ENCODE measurements at regions not wholly inside any gene's neighbourhood (a gene's known extent, or its start where the extent isn't known, plus 50 kb on each side); places are given as distances from the start of the nearest gene placed in this dataset.

GRCh38 chr16:59973966-59974365 lies 1239.8 kb upstream of the GOT2 start (continued):
- TF ChIP-seq CBX8 (IDR thresholded peaks at IDR 0.05) (no peak), CTCF (IDR thresholded peaks at IDR 0.05) (no peak), ATOH8 (CRISPR knock-in tag; IDR thresholded peaks at IDR 0.05; ENCODE audit: low read depth) (no peak)

- Histone ChIP-seq H3K4me2 (peak overlapping the region; percentile 30), H3K27ac (0 out of 6 replicates have a peak overlapping the region, but pooled peaks of 1 of the 2 experiments have one; percentile 14), H3K9me3 (peaks cover 6% of the 10 kb centered on the region; the same call in 1 of the 3 replicates), H3K4me1 (peaks cover 14% of the 10 kb centered on the region), H3K4me3 (no peak overlapping the region)
- ATAC-seq (no peak), FAIRE-seq (no peak), DNase-seq (ENCODE audit: low read depth in 1 of 2, low spot score in 1 of 2) (peak in 1 of 2 experiments; percentile 1)
- CTCF ChIA-PET: no interaction called here
- TF ChIP-seq NR3C1 (IDR thresholded peaks at IDR 0.05): no peak
- no peak for TF ChIP-seq JUNB (IDR thresholded peaks at IDR 0.05)
- no peak for TF ChIP-seq HOXB5 (CRISPR knock-in tag; IDR thresholded peaks at IDR 0.05)
- TF ChIP-seq GATA3 (IDR thresholded peaks at IDR 0.05; ENCODE audit: borderline replicate concordance): no peak
- no peak for TF ChIP-seq SREBF2 (IDR thresholded peaks at IDR 0.05)
- no peak for TF ChIP-seq E2F6 (IDR thresholded peaks at IDR 0.05; ENCODE audit: borderline replicate concordance, low read depth)
- no peak for TF ChIP-seq EP300 (IDR thresholded peaks at IDR 0.05)
- no peak for TF ChIP-seq HOXA7 (CRISPR knock-in tag; IDR thresholded peaks at IDR 0.05)
- TF ChIP-seq EHMT2 (IDR thresholded peaks at IDR 0.05; ENCODE audit: low read depth): no peak
- TF ChIP-seq POLR2AphosphoS2 (conservative IDR thresholded peaks at IDR 0.05; ENCODE audit: low read length): no peak
- no peak for TF ChIP-seq REST (IDR thresholded peaks at IDR 0.05)
- no peak for TF ChIP-seq ZNF302 (CRISPR knock-in tag; IDR thresholded peaks at IDR 0.05)
- no peak for TF ChIP-seq HDAC2 (IDR thresholded peaks at IDR 0.05)
- no peak for TF ChIP-seq CBX8 (IDR thresholded peaks at IDR 0.05)
- WGBS (ENCODE audit: missing lambda C conversion rate): 27% methylated on average over 3 of the region's 3 CpGs
- POLR2A ChIA-PET: no interaction called here
Observed at GRCh38 chr16:59971264-59971663, 1237.1 kb upstream of the GOT2 start.

- no peak for ATAC-seq
- Histone ChIP-seq H3K9me3 (0 out of 3 replicates have a peak, but pooled peaks cover 3% of the 10 kb centered on the region), H3K4me3 (no peak overlapping the region), H3K27ac (no peak overlapping the region), H3K4me2 (no peak overlapping the region), H3K4me1 (no peaks in the 10 kb centered on the region)
- POLR2A ChIA-PET: no interaction called here
- TF ChIP-seq TFCP2L1 (CRISPR knock-in tag; IDR thresholded peaks at IDR 0.05): no peak
- no peak for TF ChIP-seq RARB (CRISPR knock-in tag; IDR thresholded peaks at IDR 0.05)
- no peak for TF ChIP-seq FOSL2 (IDR thresholded peaks at IDR 0.05)
- TF ChIP-seq FOSL2 (CRISPR knock-in tag; IDR thresholded peaks at IDR 0.05): peak; percentile 56
- DNase-seq (ENCODE audit: low read depth in 1 of 2, low spot score in 1 of 2): no peak
- WGBS (ENCODE audit: missing lambda C conversion rate): 67% methylated on average over 6 of the region's 6 CpGs
- CTCF ChIA-PET: no interaction called here
- no peak for FAIRE-seq
Observed at GRCh38 chr16:59964232-59964924, 1230.3 kb upstream of the GOT2 start.
